Activated naive CD8-positive, alpha-beta T cell treated with anti-CD3 and anti-CD28 coated beads, Interleukin-2, amount 50 U/mL, for 24 hours (primary cell): ENCODE measurements at regions not wholly inside any gene's neighbourhood (a gene's known extent, or its start where the extent isn't known, plus 50 kb on each side); places are given as distances from the start of the nearest gene placed in this dataset.

Source experiments
- ATAC-seq: fragments of 150-1000 bp; cut with Tn5 transposase; one replicate; pipeline ENCODE4 v1.10.0; 2021
- DNase-seq: peaks from one replicate; pipeline ENCODE4 v3.0.0; 2021
- H3K27ac Mint-ChIP-seq: one replicate; pipeline ENCODE4 v1.8.0; 2021; ENCODE audit warnings: mild to moderate bottlenecking, mixed read lengths
- H3K27me3 Mint-ChIP-seq: one replicate; pipeline ENCODE4 v1.8.0; 2021; ENCODE audit warnings: mixed read lengths
- H3K36me3 Mint-ChIP-seq: one replicate; pipeline ENCODE4 v1.8.0; 2021; ENCODE audit warnings: low read depth, mixed read lengths
- H3K4me1 Mint-ChIP-seq: one replicate; pipeline ENCODE4 v1.8.0; 2021; ENCODE audit warnings: mixed read lengths
- H3K4me3 Mint-ChIP-seq: one replicate; pipeline ENCODE4 v1.8.0; 2021; ENCODE audit warnings: mild to moderate bottlenecking, moderate library complexity, mixed read lengths
- H3K9me3 Mint-ChIP-seq: one replicate; pipeline ENCODE4 v1.8.0; 2021; ENCODE audit warnings: mixed read lengths

- H3K4me1 Mint-ChIP-seq = no peaks in the 10 kb centered on the region
- H3K27me3 Mint-ChIP-seq = no peaks in the 10 kb centered on the region
- no peak overlapping the region for H3K27ac Mint-ChIP-seq
- H3K36me3 Mint-ChIP-seq = no peaks in the 10 kb centered on the region
- DNase-seq (no peak), ATAC-seq (no peak)
- no peaks in the 10 kb centered on the region for H3K9me3 Mint-ChIP-seq
- H3K4me3 Mint-ChIP-seq = no peak overlapping the region
Measured at GRCh38 chr20:60632391-60633262, 619.4 kb upstream of the CDH4 start.

DNA sequence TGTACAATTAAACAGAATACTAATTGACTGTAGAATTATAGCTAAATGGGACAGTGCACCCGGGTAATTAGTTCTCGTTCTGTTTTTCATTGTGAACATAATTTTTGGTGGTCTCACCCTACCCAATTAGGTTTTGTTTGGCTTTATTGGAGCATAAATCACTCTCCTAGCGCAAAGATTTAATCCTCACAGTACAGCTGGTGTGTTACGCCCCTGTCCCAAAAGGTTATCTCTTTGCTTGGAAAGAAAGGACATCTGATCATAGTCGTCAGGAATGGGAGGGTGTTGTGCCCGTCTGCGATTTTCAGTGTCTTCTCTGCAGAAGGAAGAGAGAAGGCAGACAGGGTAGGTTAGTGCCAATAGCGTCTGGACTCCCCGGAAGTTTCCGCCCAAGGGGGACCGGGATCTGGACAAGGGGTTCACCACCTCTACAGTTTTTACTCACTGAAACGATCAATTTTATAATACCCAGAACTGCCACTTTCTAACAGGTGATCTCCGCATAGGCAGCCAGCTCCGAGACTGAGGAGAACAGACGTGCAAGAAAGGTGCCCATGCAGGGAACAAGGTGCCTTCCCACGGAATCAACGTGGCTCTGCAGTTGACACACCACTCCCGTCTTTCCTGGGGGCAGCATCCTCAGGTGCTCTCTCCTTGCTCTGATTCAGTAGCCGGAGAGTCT lies 617.4 kb upstream of the CDH4 start:
- Mint-ChIP-seq H3K27me3 (no peaks in the 10 kb centered on the region), H3K4me3 (no peak overlapping the region)

DNA sequence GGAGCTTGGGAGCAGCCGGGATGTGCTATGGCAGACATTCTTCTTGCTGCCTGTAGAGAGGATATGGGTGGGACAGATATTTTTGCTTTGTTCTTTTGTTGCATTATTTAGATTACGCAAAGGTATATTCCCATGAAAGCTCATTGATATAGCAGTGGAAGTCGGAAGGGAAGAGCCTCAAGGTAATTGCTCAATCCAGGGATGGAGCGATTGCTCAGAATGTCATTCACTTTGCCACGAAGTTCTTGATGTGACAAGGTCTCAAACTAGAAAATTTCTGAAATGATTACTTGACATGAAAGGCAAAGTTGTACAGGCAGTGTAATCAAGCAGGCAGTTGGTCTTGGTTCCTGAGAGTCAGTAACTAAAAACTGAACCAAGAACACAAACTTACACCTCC lies 615.6 kb upstream of the CDH4 start:
- Mint-ChIP-seq H3K4me1 (no peaks in the 10 kb centered on the region), H3K27me3 (peaks cover 1% of the 10 kb centered on the region), H3K27ac (no peak overlapping the region), H3K4me3 (no peak overlapping the region), H3K36me3 (no peaks in the 10 kb centered on the region), H3K9me3 (no peaks in the 10 kb centered on the region)
- no peak for ATAC-seq
- no peak for DNase-seq

More for the DNA sequence above, 617.4 kb upstream of the CDH4 start:
- Mint-ChIP-seq H3K27ac (no peak overlapping the region), H3K4me1 (no peaks in the 10 kb centered on the region), H3K9me3 (no peaks in the 10 kb centered on the region), H3K36me3 (no peaks in the 10 kb centered on the region)
- no peak for ATAC-seq
- no peak for DNase-seq

GRCh38 chr20:60637801-60638200 lies 614.3 kb upstream of the CDH4 start:
- Mint-ChIP-seq H3K27ac (no peak overlapping the region), H3K4me1 (no peaks in the 10 kb centered on the region), H3K27me3 (peaks cover 1% of the 10 kb centered on the region), H3K9me3 (no peaks in the 10 kb centered on the region), H3K36me3 (no peaks in the 10 kb centered on the region), H3K4me3 (no peak overlapping the region)
- ATAC-seq (no peak), DNase-seq (no peak)

DNA sequence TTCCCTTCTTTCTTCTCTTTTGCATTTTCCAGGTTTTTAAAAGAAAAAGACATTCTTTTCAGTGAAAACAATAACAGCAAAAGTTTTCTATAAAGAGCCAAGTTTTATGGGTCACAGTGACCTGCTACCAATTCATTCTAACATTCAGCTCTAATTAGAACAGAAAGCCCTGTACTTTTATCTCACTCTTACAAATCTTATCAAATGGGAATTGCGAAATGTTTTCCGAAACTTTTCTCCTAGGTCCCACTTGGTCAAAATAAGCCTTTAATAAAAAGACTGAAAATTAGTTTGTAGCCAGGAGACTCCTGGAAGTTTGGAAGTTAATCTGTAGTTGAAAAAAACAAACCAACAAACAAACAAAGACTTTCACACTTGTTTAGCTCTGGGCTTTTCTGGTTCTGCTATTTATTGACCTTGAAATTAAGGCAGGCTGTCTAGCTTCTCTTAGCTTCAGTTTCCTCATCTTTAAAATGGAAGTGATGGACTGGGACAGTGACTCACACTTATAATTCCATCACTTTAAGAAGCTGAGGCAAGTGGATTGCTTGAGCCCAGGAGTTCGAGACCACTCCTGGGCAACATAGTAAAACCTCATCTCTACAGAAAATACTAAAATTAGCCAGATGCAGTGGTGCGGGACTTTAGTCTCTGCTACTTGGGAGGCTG lies 613.5 kb upstream of the CDH4 start:
- ATAC-seq (no peak), DNase-seq (no peak)
- no peaks in the 10 kb centered on the region for H3K9me3 Mint-ChIP-seq
- no peak overlapping the region for H3K4me3 Mint-ChIP-seq
- H3K4me1 Mint-ChIP-seq = no peaks in the 10 kb centered on the region
- no peaks in the 10 kb centered on the region for H3K36me3 Mint-ChIP-seq
- no peak overlapping the region for H3K27ac Mint-ChIP-seq
- H3K27me3 Mint-ChIP-seq = peaks cover 1% of the 10 kb centered on the region

- ATAC-seq (no peak), DNase-seq (no peak)
- no peak overlapping the region for H3K4me3 Mint-ChIP-seq
- H3K36me3 Mint-ChIP-seq = no peaks in the 10 kb centered on the region
- H3K4me1 Mint-ChIP-seq = no peaks in the 10 kb centered on the region
- H3K27ac Mint-ChIP-seq = no peak overlapping the region
- H3K9me3 Mint-ChIP-seq = no peaks in the 10 kb centered on the region
- H3K27me3 Mint-ChIP-seq = peaks cover 1% of the 10 kb centered on the region
Measured at GRCh38 chr20:60641879-60642447, 610.1 kb upstream of the CDH4 start.

DNA sequence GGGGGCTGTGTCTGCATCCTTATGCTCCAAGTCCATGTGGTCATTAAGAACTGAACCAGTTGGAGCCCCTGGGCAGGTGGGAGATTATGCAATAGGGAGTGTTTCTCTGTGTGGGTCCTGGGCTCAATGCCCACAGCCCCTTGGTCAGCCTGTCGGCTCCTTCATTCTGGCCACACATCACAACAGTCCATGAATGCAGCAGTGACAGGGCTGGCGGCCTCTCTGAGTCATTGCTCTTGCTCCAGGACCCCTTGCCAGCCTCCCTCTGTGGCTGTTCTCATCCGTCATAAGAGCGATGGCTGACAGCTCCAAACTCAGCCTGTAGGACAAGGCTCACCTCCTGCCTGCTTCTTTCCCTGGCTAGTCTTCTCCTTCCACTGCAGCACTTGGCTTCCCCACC lies 609.5 kb upstream of the CDH4 start:
- Mint-ChIP-seq H3K9me3 (no peaks in the 10 kb centered on the region), H3K27ac (no peak overlapping the region), H3K4me3 (no peak overlapping the region), H3K36me3 (no peaks in the 10 kb centered on the region), H3K4me1 (no peaks in the 10 kb centered on the region), H3K27me3 (peaks cover 1% of the 10 kb centered on the region)
- DNase-seq = no peak
- no peak for ATAC-seq

DNA sequence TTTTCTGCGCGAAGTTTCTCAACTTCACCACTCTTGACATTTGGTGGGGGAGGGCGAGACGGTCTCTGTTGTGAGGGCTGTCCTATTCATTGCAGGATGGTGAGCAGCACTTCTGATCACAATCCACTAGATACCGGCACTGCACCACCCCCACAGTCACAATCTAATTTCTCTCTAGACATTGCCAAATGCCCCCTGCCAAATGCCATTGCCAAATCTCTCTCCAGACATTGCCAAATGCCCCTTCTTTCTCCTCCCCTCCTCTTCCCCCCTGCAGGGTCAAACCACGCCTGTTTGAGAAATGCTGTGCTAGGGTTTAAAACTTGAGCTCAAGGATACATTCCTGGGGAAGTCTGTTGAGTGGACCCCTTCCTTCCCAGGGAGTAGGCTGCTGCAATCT lies 603.5 kb upstream of the CDH4 start:
- Mint-ChIP-seq H3K27me3 (no peaks in the 10 kb centered on the region), H3K9me3 (peaks cover 6% of the 10 kb centered on the region), H3K27ac (no peak overlapping the region), H3K4me3 (no peak overlapping the region), H3K36me3 (no peaks in the 10 kb centered on the region), H3K4me1 (no peaks in the 10 kb centered on the region)
- DNase-seq = no peak
- ATAC-seq = no peak

DNA sequence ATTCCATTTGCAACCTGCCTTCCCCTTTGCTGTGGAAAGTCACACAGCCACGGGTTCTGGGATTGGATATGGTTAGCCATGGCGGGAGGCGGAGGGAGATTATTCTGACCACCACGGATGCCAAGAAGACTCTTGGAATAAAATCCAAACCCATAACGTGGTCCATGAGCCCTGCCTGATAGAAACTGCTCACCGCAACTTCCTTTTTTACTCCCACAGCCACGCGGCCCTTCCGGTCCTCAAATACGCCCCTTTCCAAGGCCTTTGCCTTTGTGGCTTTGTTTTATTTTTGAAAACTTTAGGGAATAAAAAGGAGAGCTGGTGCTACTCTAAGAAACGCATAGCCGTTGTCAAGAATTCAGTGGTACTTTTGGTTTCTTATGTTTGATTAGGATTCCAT lies 602.5 kb upstream of the CDH4 start:
- no peak for ATAC-seq
- H3K9me3 Mint-ChIP-seq = peaks cover 6% of the 10 kb centered on the region
- no peak overlapping the region for H3K4me3 Mint-ChIP-seq
- no peak overlapping the region for H3K27ac Mint-ChIP-seq
- H3K27me3 Mint-ChIP-seq = no peaks in the 10 kb centered on the region
- H3K36me3 Mint-ChIP-seq = no peaks in the 10 kb centered on the region
- no peak for DNase-seq
- no peaks in the 10 kb centered on the region for H3K4me1 Mint-ChIP-seq

DNA sequence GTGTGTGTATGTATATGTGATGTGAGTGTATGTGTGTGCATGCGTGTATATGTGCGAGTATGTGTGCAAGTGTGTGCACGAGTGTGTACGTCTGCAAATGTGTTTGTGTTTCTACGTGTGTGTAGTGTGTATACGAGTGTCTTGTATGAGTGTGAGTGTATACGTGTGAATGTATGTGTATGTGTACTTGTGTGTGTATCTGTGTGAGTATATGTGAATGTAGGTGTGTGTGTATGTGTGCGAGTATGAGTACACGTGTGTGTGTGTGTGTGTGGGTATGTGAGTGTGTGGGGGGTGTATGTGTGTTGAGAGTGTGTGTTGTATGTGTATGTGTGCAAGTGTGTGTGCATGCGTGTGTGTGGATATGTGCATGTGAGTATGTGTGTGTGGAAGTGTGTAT lies 602.0 kb upstream of the CDH4 start:
- no peak overlapping the region for H3K4me3 Mint-ChIP-seq

DNA sequence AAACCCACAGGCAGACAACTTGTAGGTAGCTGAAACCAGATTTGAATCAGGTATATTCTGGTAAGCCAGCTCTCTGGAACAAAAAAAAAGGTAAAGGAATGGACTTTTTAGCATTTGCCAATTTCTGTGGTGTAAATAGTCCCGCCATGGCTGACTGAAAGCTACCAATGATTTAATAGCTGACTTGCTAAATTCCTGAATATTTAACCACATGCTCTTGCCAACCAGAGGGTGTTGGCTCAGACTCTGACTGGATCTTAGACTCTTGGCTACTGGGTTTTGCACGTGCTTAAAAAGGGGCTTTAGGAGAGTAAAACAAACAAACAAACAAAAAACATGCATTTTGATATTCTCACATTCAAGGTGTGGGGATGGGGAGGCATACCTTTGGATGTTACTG lies 600.0 kb upstream of the CDH4 start:
- DNase-seq (no peak), ATAC-seq (no peak)
- peaks cover 13% of the 10 kb centered on the region for H3K9me3 Mint-ChIP-seq
- H3K27me3 Mint-ChIP-seq = peaks cover 1% of the 10 kb centered on the region
- no peak overlapping the region for H3K27ac Mint-ChIP-seq
- H3K36me3 Mint-ChIP-seq = no peaks in the 10 kb centered on the region
- no peaks in the 10 kb centered on the region for H3K4me1 Mint-ChIP-seq
- no peak overlapping the region for H3K4me3 Mint-ChIP-seq

More for the DNA sequence above, 602.0 kb upstream of the CDH4 start:
- Mint-ChIP-seq H3K9me3 (peaks cover 6% of the 10 kb centered on the region), H3K4me1 (no peaks in the 10 kb centered on the region), H3K27me3 (no peaks in the 10 kb centered on the region), H3K27ac (no peak overlapping the region), H3K36me3 (no peaks in the 10 kb centered on the region)
- ATAC-seq (no peak), DNase-seq (no peak)

DNA sequence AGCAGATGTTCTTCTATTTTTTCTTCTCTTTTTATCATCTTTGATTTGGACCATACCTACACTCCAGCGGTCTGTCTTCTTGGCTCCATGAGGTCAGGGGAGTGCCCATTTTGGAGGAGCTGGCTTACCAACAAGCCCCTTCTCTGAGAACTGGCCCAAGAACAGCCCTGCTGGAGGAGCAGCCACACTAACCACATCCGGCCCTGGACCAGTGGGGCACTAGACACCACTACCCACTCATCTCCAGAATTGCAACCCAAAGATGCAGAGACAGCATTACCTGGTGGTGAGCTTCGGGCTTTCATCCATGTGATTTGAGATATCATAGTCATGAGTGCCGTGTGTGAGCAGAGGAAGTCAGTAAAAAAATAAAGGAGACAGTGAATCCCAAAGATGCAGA lies 599.4 kb upstream of the CDH4 start:
- Mint-ChIP-seq H3K4me3 (no peak overlapping the region), H3K4me1 (no peaks in the 10 kb centered on the region), H3K27me3 (peaks cover 3% of the 10 kb centered on the region), H3K27ac (no peak overlapping the region), H3K36me3 (no peaks in the 10 kb centered on the region), H3K9me3 (peaks cover 13% of the 10 kb centered on the region)
- ATAC-seq = no peak
- DNase-seq = no peak

GRCh38 chr20:60653111-60653845 lies 598.8 kb upstream of the CDH4 start:
- peaks cover 3% of the 10 kb centered on the region for H3K27me3 Mint-ChIP-seq
- H3K9me3 Mint-ChIP-seq = peaks cover 13% of the 10 kb centered on the region

GRCh38 chr20:60658681-60659080 lies 593.4 kb upstream of the CDH4 start:
- no peak for ATAC-seq

More at GRCh38 chr20:60653111-60653845, 598.8 kb upstream of the CDH4 start:
- H3K27ac Mint-ChIP-seq = no peak overlapping the region
- no peak overlapping the region for H3K4me3 Mint-ChIP-seq
- ATAC-seq (no peak), DNase-seq (no peak)
- H3K4me1 Mint-ChIP-seq = no peaks in the 10 kb centered on the region
- no peaks in the 10 kb centered on the region for H3K36me3 Mint-ChIP-seq

More at GRCh38 chr20:60658681-60659080, 593.4 kb upstream of the CDH4 start:
- Mint-ChIP-seq H3K4me1 (no peaks in the 10 kb centered on the region), H3K36me3 (no peaks in the 10 kb centered on the region), H3K27me3 (peaks cover 3% of the 10 kb centered on the region), H3K4me3 (no peak overlapping the region), H3K9me3 (peaks cover 8% of the 10 kb centered on the region), H3K27ac (no peak overlapping the region)
- no peak for DNase-seq
